PFSK-1 (cell line): ENCODE measurements at regions not wholly inside any gene's neighbourhood (a gene's known extent, or its start where the extent isn't known, plus 50 kb on each side); places are given as distances from the start of the nearest gene placed in this dataset.

Source experiments
- FOXP2 ChIP-seq: optimal IDR thresholded peaks from 2 replicates; pipeline ENCODE3; 2011; ENCODE audit warnings: borderline replicate concordance, control low read depth, inconsistent platforms; ENCODE audit not compliant: insufficient read depth; ENCODE audit errors: extremely low read length, extremely low read depth
- POLR2AphosphoS5 ChIP-seq: IDR thresholded peaks from 2 replicates; pipeline ENCODE4 v1.6.1; 2012; ENCODE audit warnings: low read depth, mild to moderate bottlenecking, control low read depth, low read length, moderate library complexity
- REST ChIP-seq, 2 experiments: IDR thresholded peaks; 2 replicates each; pipeline versions ENCODE4 v1.6.1 to v1.8.0; 2011 to 2012; ENCODE audit warnings: low read depth in 2 of 2, low read length in 2 of 2, control low read depth in 1 of 2, inconsistent platforms in 1 of 2, mild to moderate bottlenecking in 1 of 2, moderate library complexity in 1 of 2; ENCODE audit not compliant: insufficient read depth in 1 of 2
- SIN3A ChIP-seq: IDR thresholded peaks from 2 replicates; pipeline ENCODE4 v1.6.1; 2012; ENCODE audit warnings: mild to moderate bottlenecking, low read length, moderate library complexity, borderline replicate concordance; ENCODE audit not compliant: insufficient read depth
- TAF1 ChIP-seq: IDR thresholded peaks from 2 replicates; pipeline ENCODE4 v1.6.1; 2012; ENCODE audit warnings: low read length, control low read depth, borderline replicate concordance; ENCODE audit not compliant: insufficient read depth

- TF ChIP-seq FOXP2 (no peak), POLR2AphosphoS5 (peak; percentile 51; the same call in 1 of the 2 replicates)
These were observed 72.8 kb downstream of the IRF2BPL start for GRCh38 chr14:76955575-76956315.

- TF ChIP-seq SIN3A (no peak), REST (IDR thresholded peaks at IDR 0.05; ENCODE audit: insufficient read depth in 1 of 2, low read depth in 2 of 2, low read length in 2 of 2) (no peak), POLR2AphosphoS5 (no peak), TAF1 (no peak), FOXP2 (no peak)
These were observed 73.9 kb downstream of the IRF2BPL start for GRCh38 chr14:76954394-76955190.

- no peak for TF ChIP-seq REST (IDR thresholded peaks at IDR 0.05; ENCODE audit: insufficient read depth in 1 of 2, low read depth in 2 of 2, low read length in 2 of 2)
- TF ChIP-seq TAF1 = no peak
- TF ChIP-seq POLR2AphosphoS5 = no peak
- TF ChIP-seq SIN3A = no peak
- TF ChIP-seq FOXP2 = no peak
These were observed 75.1 kb downstream of the IRF2BPL start for GRCh38 chr14:76953311-76953945.

- TF ChIP-seq REST (IDR thresholded peaks at IDR 0.05; ENCODE audit: insufficient read depth in 1 of 2, low read depth in 2 of 2, low read length in 2 of 2) = no peak
- TF ChIP-seq TAF1 = no peak
- TF ChIP-seq POLR2AphosphoS5 = no peak
- TF ChIP-seq FOXP2 = no peak
- no peak for TF ChIP-seq SIN3A
These were observed 77.3 kb downstream of the IRF2BPL start for GRCh38 chr14:76951166-76951565.
